MCF 10A (cell line): ENCODE measurements at regions not wholly inside any gene's neighbourhood (a gene's known extent, or its start where the extent isn't known, plus 50 kb on each side); places are given as distances from the start of the nearest gene placed in this dataset.

Source experiments
- BruUV-seq: library from RNA; stranded (reverse); fragments of 400-500 nt; replicated peaks from 2 replicates; lab custom pipeline; 2021; lab: Mats Ljungman, UMichigan
- CTCF ChIA-PET: fragments of 300-600 bp; sonication (Branson Sonifier 250); formaldehyde crosslinking; extraction: SDS; loops from one replicate; lab custom pipeline; 2021; ENCODE audit warnings: antibody characterized with exemption, inconsistent platforms; lab: Yijun Ruan, JAX
- POLR2A ChIA-PET: fragments of 300-600, 350-650 bp; sonication (Branson Sonifier 250); formaldehyde crosslinking; extraction: SDS; loops from one replicate; lab custom pipeline; 2020; ENCODE audit warnings: antibody characterized with exemption, inconsistent platforms; lab: Yijun Ruan, JAX
- DNase-seq: peaks from one replicate; pipeline ENCODE4 v3.0.0-alpha.2; 2018; ENCODE audit not compliant: unreplicated experiment
- H3K27ac Mint-ChIP-seq: one replicate; pipeline ENCODE4 v1.8.0; 2022; ENCODE audit warnings: mild to moderate bottlenecking, low read depth, mixed read lengths; ENCODE audit not compliant: unreplicated experiment
- H3K27me3 Mint-ChIP-seq: one replicate; pipeline ENCODE4 v1.8.0; 2022; ENCODE audit warnings: mixed read lengths; ENCODE audit not compliant: insufficient read depth, unreplicated experiment
- H3K36me3 Mint-ChIP-seq: one replicate; pipeline ENCODE4 v1.8.0; 2022; ENCODE audit warnings: mild to moderate bottlenecking, moderate library complexity, mixed read lengths; ENCODE audit not compliant: insufficient read depth, unreplicated experiment
- H3K4me1 Mint-ChIP-seq: one replicate; pipeline ENCODE4 v1.8.0; 2022; ENCODE audit warnings: mixed read lengths; ENCODE audit not compliant: insufficient read depth, unreplicated experiment
- H3K4me3 Mint-ChIP-seq: one replicate; pipeline ENCODE4 v1.8.0; 2022; ENCODE audit warnings: mild to moderate bottlenecking, moderate library complexity, mixed read lengths; ENCODE audit not compliant: unreplicated experiment
- H3K9me3 Mint-ChIP-seq: one replicate; pipeline ENCODE4 v1.8.0; 2022; ENCODE audit warnings: mixed read lengths; ENCODE audit not compliant: unreplicated experiment
- CTCF ChIP-seq: fragments of 200-600 bp; IDR thresholded peaks from one replicate; pipeline ENCODE4 v1.8.0; 2022; ENCODE audit warnings: antibody characterized with exemption, mild to moderate bottlenecking; ENCODE audit not compliant: unreplicated experiment
- intact Hi-C: fragments of 100-400 bp; cut with micrococcal nuclease; formaldehyde crosslinking; loops from 2 replicates; pipeline ENCODE4 v1.14.1; 2022

GRCh38 chr22:49023879-49024774 is 803.5 kb downstream of the BRD1 start:
- Mint-ChIP-seq H3K27me3 (no peaks in the 10 kb centered on the region), H3K27ac (no peak overlapping the region), H3K4me3 (no peak overlapping the region), H3K4me1 (no peaks in the 10 kb centered on the region), H3K36me3 (peaks cover 18% of the 10 kb centered on the region), H3K9me3 (peaks cover 23% of the 10 kb centered on the region)
- BruUV-seq: no TSS peak
- DNase-seq: no peak
- no peak for TF ChIP-seq CTCF
- intact Hi-C loops: no loop called here
- ChIA-PET CTCF (no interaction called here), POLR2A (no interaction called here)

- Mint-ChIP-seq H3K9me3 (peaks cover 16% of the 10 kb centered on the region), H3K4me3 (no peak overlapping the region), H3K27ac (no peak overlapping the region), H3K4me1 (no peaks in the 10 kb centered on the region), H3K36me3 (peaks cover 18% of the 10 kb centered on the region), H3K27me3 (no peaks in the 10 kb centered on the region)
- DNase-seq: no peak
- intact Hi-C loops: no loop called here
- CTCF ChIA-PET: no interaction called here
- TF ChIP-seq CTCF: no peak
- no TSS peak for BruUV-seq
- POLR2A ChIA-PET: no interaction called here
These were observed 804.4 kb downstream of the BRD1 start for GRCh38 chr22:49023161-49023878.

- DNase-seq: no peak
- H3K36me3 Mint-ChIP-seq: peaks cover 18% of the 10 kb centered on the region
- no TSS peak for BruUV-seq
- ChIA-PET POLR2A (no interaction called here), CTCF (no interaction called here)
- no peak overlapping the region for H3K4me3 Mint-ChIP-seq
- intact Hi-C loops: no loop called here
- peaks cover 16% of the 10 kb centered on the region for H3K9me3 Mint-ChIP-seq
- TF ChIP-seq CTCF: no peak
- H3K27me3 Mint-ChIP-seq: no peaks in the 10 kb centered on the region
- H3K27ac Mint-ChIP-seq: no peak overlapping the region
- H3K4me1 Mint-ChIP-seq: no peaks in the 10 kb centered on the region
These were observed 804.9 kb downstream of the BRD1 start for GRCh38 chr22:49022816-49023160.
